ENCODE measurements at regions not wholly inside any gene's neighbourhood (a gene's known extent, or its start where the extent isn't known, plus 50 kb on each side); places are given as distances from the start of the nearest gene placed in this dataset.

GRCh38 chr17:71727292-71727691 is 393.5 kb upstream of the SOX9 start:
- TF ChIP-seq CTCF (conservative IDR thresholded peaks at IDR 0.05) (no peak), EZH2 (IDR thresholded peaks at IDR 0.05; ENCODE audit: low read depth) (no peak)

All from PC-9 (cell line).